Omental fat pad (tissue), 3 donors: ENCODE measurements at regions not wholly inside any gene's neighbourhood (a gene's known extent, or its start where the extent isn't known, plus 50 kb on each side); places are given as distances from the start of the nearest gene placed in this dataset.

ENCODE experiments used
- ATAC-seq: fragments of 150-250 bp; one replicate; pipeline ENCODE4 v1.9.1; 2016; ENCODE audit warnings: mild to moderate bottlenecking, moderate library complexity; ENCODE audit not compliant: low FRiP score
- DNase-seq: peaks from one replicate; pipeline ENCODE4 v3.0.0-alpha.2; 2019; ENCODE audit warnings: low spot score
- CTCF ChIP-seq, 3 donors: fragments of 450-650 bp; IDR thresholded peaks; one replicate each; pipeline ENCODE4 v1.5.1; 2016 to 2017; ENCODE audit warnings: antibody characterized with exemption in 3 of 3, mild to moderate bottlenecking in 3 of 3, moderate library complexity in 2 of 3

- no peak for TF ChIP-seq CTCF (IDR thresholded peaks at IDR 0.05)
- DNase-seq (no peak), ATAC-seq (no peak)
Measured at GRCh38 chr11:121795174-121795573, 320.8 kb downstream of the BLID start.

DNA sequence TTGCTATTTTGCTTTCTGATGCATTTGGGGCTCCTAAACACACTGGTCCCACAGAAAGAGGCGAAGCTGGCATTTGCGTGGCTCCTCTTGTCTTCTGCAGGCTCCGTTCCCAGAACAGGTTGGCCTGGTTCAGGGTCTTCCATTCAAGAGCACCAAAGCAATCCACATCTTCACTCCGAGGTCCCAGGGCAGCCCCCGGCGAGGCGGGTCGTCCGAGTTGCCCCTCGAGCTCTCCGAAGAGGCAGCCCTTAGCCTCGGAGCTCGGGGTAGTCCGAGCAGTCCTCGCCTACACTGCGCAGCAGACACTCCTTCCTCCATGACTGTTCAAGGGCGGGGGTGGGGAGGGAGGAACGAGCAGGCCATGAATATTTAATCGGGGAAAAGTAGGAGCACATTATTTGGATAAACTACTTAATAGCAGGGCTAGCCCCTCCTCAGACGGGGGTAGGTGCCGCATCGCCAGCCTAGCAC, 321.3 kb downstream of the BLID start:
- no peak for TF ChIP-seq CTCF (IDR thresholded peaks at IDR 0.05)
- no peak for DNase-seq
- ATAC-seq: no peak

GRCh38 chr11:121793916-121794315, 322.1 kb downstream of the BLID start:
- TF ChIP-seq CTCF (IDR thresholded peaks at IDR 0.05): no peak
- no peak for DNase-seq
- no peak for ATAC-seq

- TF ChIP-seq CTCF (IDR thresholded peaks at IDR 0.05): no peak
Measured at GRCh38 chr11:121793291-121793690, 322.7 kb downstream of the BLID start.

DNA sequence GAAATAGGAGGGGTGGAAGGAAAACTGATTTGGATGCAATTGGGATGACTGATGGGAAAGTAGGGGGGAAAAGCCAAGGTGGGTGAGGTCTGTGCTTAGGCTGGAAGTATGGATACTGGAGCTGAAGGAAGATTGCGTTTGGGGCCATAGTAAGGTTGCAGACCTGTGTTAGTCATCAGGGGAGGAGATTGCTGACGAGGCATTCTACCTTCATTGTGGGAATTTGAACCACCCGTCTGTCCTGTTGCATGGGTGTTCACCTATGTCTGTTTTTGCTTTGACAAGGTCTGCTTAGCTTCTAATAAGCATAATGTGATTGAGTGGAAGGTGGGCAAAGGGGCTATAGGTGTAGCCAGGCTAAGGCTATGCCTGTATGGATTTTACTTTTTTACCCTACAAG, 323.8 kb downstream of the BLID start:
- no peak for TF ChIP-seq CTCF (IDR thresholded peaks at IDR 0.05)
- DNase-seq (no peak), ATAC-seq (no peak)

More at GRCh38 chr11:121793291-121793690, 322.7 kb downstream of the BLID start:
- DNase-seq (no peak), ATAC-seq (no peak)

GRCh38 chr11:121790430-121790829, 325.6 kb downstream of the BLID start:
- no peak for TF ChIP-seq CTCF (IDR thresholded peaks at IDR 0.05)
- ATAC-seq (no peak), DNase-seq (no peak)

DNA sequence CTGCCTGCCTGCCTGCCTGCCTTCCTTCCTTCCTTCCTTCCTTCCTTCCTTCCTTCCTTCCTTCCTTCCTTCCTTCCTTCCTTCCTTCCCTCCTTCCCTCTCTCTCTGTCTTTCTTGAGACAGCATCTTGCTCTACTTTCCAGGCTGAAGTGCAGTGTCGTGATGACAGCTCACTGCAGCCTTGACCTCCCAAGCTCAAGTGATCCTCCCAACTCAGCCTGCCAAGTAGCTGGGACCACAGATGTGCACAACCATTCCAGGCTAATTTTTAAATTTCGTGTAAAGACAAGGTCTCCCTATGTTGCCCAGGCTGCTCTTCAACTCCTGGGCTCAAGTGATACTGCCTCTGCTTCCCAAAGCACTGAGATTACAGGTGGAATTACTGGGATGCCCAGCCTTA, 328.2 kb upstream of the SORL1-AS1 start:
- DNase-seq: no peak
- TF ChIP-seq CTCF (IDR thresholded peaks at IDR 0.05): no peak
- ATAC-seq: no peak
